Neural progenitor cell (in vitro differentiated cells): ENCODE measurements at regions not wholly inside any gene's neighbourhood (a gene's known extent, or its start where the extent isn't known, plus 50 kb on each side); places are given as distances from the start of the nearest gene placed in this dataset.

ENCODE experiments used
- DNase-seq: peaks from one replicate; pipeline ENCODE4 v3.0.0-alpha.2; 2016; ENCODE audit warnings: low spot score
- H2AFZ ChIP-seq: fragments of 200-600 bp; sonication (generic); replicated peaks from 2 replicates; pipeline ENCODE4 v1.6.1; 2016; ENCODE audit warnings: antibody characterized with exemption
- H3F3A ChIP-seq: fragments of 200-600 bp; sonication (generic); 2 replicates; pipeline ENCODE4 v1.6.1; 2016; ENCODE audit warnings: antibody characterized with exemption, low read depth
- H3K27ac ChIP-seq: fragments of 200-600 bp; sonication (generic); 2 replicates; pipeline ENCODE4 v1.5.1; 2016; ENCODE audit warnings: mild to moderate bottlenecking
- H3K27me3 ChIP-seq: fragments of 200-600 bp; sonication (generic); 2 replicates; pipeline ENCODE4 v1.6.1; 2016; ENCODE audit warnings: mild to moderate bottlenecking, moderate library complexity
- H3K36me3 ChIP-seq: fragments of 200-600 bp; sonication (generic); 2 replicates; pipeline ENCODE4 v1.5.1; 2016
- H3K4me1 ChIP-seq: fragments of 200-600 bp; sonication (generic); 2 replicates; pipeline ENCODE4 v1.6.1; 2016; ENCODE audit warnings: mixed run types
- H3K4me2 ChIP-seq: fragments of 200-600 bp; sonication (generic); 2 replicates; pipeline ENCODE4 v1.6.1; 2016
- H3K4me3 ChIP-seq: fragments of 200-600 bp; sonication (generic); 2 replicates; pipeline ENCODE4 v1.5.1; 2016
- H3K79me2 ChIP-seq: fragments of 200-600 bp; sonication (generic); 2 replicates; pipeline ENCODE4 v1.6.1; 2016; ENCODE audit warnings: low read depth
- H3K9ac ChIP-seq: fragments of 200-600 bp; sonication (generic); 2 replicates; pipeline ENCODE4 v1.6.1; 2016
- H3K9me3 ChIP-seq: fragments of 200-600 bp; sonication (generic); 2 replicates; pipeline ENCODE4 v1.5.1; 2016; ENCODE audit warnings: low read depth
- H4K20me1 ChIP-seq: fragments of 200-600 bp; sonication (generic); 2 replicates; pipeline ENCODE4 v1.6.1; 2016; ENCODE audit warnings: low read depth
- H3K27ac Mint-ChIP-seq: 3 replicates; pipeline ENCODE4 v1.8.0; 2021; ENCODE audit warnings: mixed read lengths
- H3K27me3 Mint-ChIP-seq: 2 replicates; pipeline ENCODE4 v1.8.0; 2022; ENCODE audit warnings: low read depth, mild to moderate bottlenecking, inconsistent platforms, moderate library complexity, mixed read lengths; ENCODE audit not compliant: insufficient read depth
- H3K36me3 Mint-ChIP-seq: 3 replicates; pipeline ENCODE4 v1.8.0; 2021; ENCODE audit warnings: mixed read lengths
- H3K4me1 Mint-ChIP-seq: 3 replicates; pipeline ENCODE4 v1.8.0; 2021; ENCODE audit warnings: mixed read lengths
- H3K4me3 Mint-ChIP-seq: 3 replicates; pipeline ENCODE4 v1.8.0; 2021; ENCODE audit warnings: mild to moderate bottlenecking, moderate library complexity, mixed read lengths
- H3K9me3 Mint-ChIP-seq: 3 replicates; pipeline ENCODE4 v1.8.0; 2020; ENCODE audit warnings: mixed read lengths
- CTCF ChIP-seq: fragments of 200-600 bp; sonication (generic); IDR thresholded peaks from 2 replicates; pipeline ENCODE4 v1.5.1; 2017; ENCODE audit warnings: antibody characterized with exemption, mild to moderate bottlenecking
- EZH2 ChIP-seq: fragments of 200-600 bp; sonication (generic); IDR thresholded peaks from 2 replicates; pipeline ENCODE4 v1.6.1; 2017; ENCODE audit warnings: antibody characterized with exemption, mild to moderate bottlenecking, moderate library complexity
- EZH2phosphoT487 ChIP-seq: fragments of 200-600 bp; sonication (generic); IDR thresholded peaks from 2 replicates; pipeline ENCODE4 v1.6.1; 2017; ENCODE audit warnings: antibody characterized with exemption

- Histone ChIP-seq H3K36me3 (no peaks in the 10 kb centered on the region), H3K4me1 (peaks cover 34% of the 10 kb centered on the region), H4K20me1 (no peaks in the 10 kb centered on the region), H3K79me2 (no peaks in the 10 kb centered on the region), H3K4me2 (no peak overlapping the region), H3K9me3 (no peaks in the 10 kb centered on the region), H3K9ac (no peak overlapping the region), H2AFZ (no peak overlapping the region), H3K4me3 (no peak overlapping the region), H3F3A (no peaks in the 10 kb centered on the region), H3K27me3 (no peaks in the 10 kb centered on the region), H3K27ac (no peak overlapping the region)
- Mint-ChIP-seq H3K4me3 (no peak overlapping the region), H3K4me1 (peaks cover 36% of the 10 kb centered on the region), H3K9me3 (peaks cover 2% of the 10 kb centered on the region), H3K27me3 (peaks cover 11% of the 10 kb centered on the region), H3K36me3 (peaks cover 2% of the 10 kb centered on the region), H3K27ac (no peak overlapping the region)
- TF ChIP-seq EZH2phosphoT487 (no peak), CTCF (no peak), EZH2 (no peak)
- no peak for DNase-seq
Measured at GRCh38 chr18:53755914-53756609, 468.4 kb downstream of the MBD2 start.

DNA sequence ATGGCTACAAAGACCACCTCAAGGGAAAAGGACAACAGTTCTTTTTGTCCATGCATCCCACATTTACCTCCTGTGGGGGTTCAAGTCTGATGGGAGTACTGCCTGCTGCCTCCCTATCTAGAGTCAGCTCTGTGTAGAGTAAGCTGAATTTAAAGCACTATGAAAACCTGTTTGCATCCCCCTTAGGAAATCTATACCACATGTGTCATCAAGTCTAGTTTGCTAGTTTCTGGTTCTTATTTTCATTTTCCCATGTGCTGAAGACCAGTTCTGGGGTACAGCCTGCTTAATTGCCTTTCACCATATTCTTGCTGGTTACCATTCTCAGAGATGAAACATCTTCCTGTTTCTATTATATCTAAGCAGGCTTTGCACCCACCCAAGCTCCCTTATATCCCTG is 470.3 kb downstream of the MBD2 start:
- Histone ChIP-seq H3F3A (no peaks in the 10 kb centered on the region), H3K36me3 (no peaks in the 10 kb centered on the region), H4K20me1 (no peaks in the 10 kb centered on the region), H3K9ac (no peak overlapping the region), H3K4me2 (peak overlapping the region; percentile 75), H2AFZ (no peak overlapping the region), H3K4me3 (peak overlapping the region; percentile 26), H3K4me1 (peaks cover 34% of the 10 kb centered on the region), H3K27me3 (no peaks in the 10 kb centered on the region), H3K27ac (no peak overlapping the region), H3K9me3 (no peaks in the 10 kb centered on the region), H3K79me2 (no peaks in the 10 kb centered on the region)
- H3K4me3 Mint-ChIP-seq: peak overlapping the region; percentile 26
- peaks cover 2% of the 10 kb centered on the region for H3K9me3 Mint-ChIP-seq
- TF ChIP-seq EZH2 (no peak), CTCF (no peak), EZH2phosphoT487 (no peak)
- H3K27ac Mint-ChIP-seq: peak overlapping the region; percentile 86
- peak; percentile 6 for DNase-seq
- peaks cover 2% of the 10 kb centered on the region for H3K36me3 Mint-ChIP-seq
- H3K27me3 Mint-ChIP-seq: peaks cover 8% of the 10 kb centered on the region
- H3K4me1 Mint-ChIP-seq: peaks cover 38% of the 10 kb centered on the region

DNA sequence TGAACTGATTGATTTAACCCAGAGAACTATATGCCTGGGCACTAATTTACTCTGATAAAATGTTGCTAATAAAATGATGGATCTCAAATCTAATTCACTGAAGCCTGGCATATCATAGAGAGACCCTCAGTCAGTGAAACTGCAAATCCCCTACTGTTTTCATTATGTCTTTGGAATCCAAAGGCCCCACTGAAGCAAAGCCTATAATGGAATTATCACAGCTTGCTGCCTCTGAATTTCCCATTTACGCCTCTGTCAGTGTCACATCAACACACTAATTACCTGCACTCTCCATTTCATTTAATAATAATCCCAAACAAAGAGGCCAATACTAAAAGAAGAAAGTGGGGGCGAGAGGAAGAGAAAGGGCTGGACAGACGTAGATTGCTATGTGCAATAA is 470.9 kb downstream of the MBD2 start:
- Histone ChIP-seq H3F3A (no peaks in the 10 kb centered on the region), H3K27ac (no peak overlapping the region), H4K20me1 (no peaks in the 10 kb centered on the region), H2AFZ (no peak overlapping the region), H3K27me3 (no peaks in the 10 kb centered on the region), H3K9ac (no peak overlapping the region), H3K9me3 (no peaks in the 10 kb centered on the region), H3K4me1 (peaks cover 34% of the 10 kb centered on the region), H3K79me2 (no peaks in the 10 kb centered on the region), H3K36me3 (no peaks in the 10 kb centered on the region), H3K4me3 (peak overlapping the region; percentile 26), H3K4me2 (peak overlapping the region; percentile 75)
- Mint-ChIP-seq H3K9me3 (peaks cover 2% of the 10 kb centered on the region), H3K4me1 (peaks cover 40% of the 10 kb centered on the region), H3K27ac (peak overlapping the region; percentile 84), H3K27me3 (peaks cover 8% of the 10 kb centered on the region), H3K4me3 (peak overlapping the region; percentile 39), H3K36me3 (peaks cover 2% of the 10 kb centered on the region)
- TF ChIP-seq EZH2phosphoT487: peak; percentile 86
- TF ChIP-seq EZH2: no peak
- DNase-seq: peak; percentile 71

DNA sequence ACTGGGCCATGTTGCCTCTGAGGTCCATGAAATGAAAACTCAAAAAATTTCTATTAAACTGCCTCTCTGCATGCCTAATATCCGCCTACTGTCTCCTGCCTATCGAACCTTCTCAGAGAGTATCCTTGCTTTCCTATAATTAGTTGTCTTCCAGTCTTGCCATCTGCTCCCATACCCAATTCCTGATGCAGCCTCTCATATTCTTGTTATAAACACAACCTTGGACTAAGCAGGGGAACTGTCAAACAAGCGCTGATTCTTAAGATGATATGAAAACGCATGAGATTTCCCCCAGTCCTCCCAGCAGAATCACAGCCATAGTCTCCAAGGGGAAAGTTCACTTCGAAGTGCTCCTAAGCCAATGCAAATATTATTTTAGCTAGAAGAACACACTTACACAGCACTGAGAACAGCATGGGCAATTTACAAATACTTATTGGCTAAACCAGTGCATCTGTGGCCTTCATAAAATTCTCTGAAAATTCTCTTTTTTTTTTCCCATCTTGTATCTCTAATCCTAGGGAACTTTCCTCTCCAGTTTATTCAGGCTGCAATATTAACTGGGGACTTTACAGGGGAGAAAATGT is 471.6 kb downstream of the MBD2 start:
- H3K4me1 ChIP-seq: peaks cover 34% of the 10 kb centered on the region
- no peak overlapping the region for H3K4me3 ChIP-seq
- H3K4me2 ChIP-seq: peak overlapping the region; percentile 75
- H3K27me3 ChIP-seq: no peaks in the 10 kb centered on the region
- H3K4me1 Mint-ChIP-seq: peaks cover 40% of the 10 kb centered on the region
- H3K9me3 ChIP-seq: no peaks in the 10 kb centered on the region
- TF ChIP-seq EZH2 (no peak), EZH2phosphoT487 (no peak), CTCF (no peak)
- peaks cover 2% of the 10 kb centered on the region for H3K36me3 Mint-ChIP-seq
- no peaks in the 10 kb centered on the region for H3F3A ChIP-seq
- DNase-seq: no peak
- no peak overlapping the region for H3K4me3 Mint-ChIP-seq
- no peak overlapping the region for H2AFZ ChIP-seq
- peaks cover 2% of the 10 kb centered on the region for H3K9me3 Mint-ChIP-seq
- no peak overlapping the region for H3K27ac ChIP-seq
- no peaks in the 10 kb centered on the region for H4K20me1 ChIP-seq
- peaks cover 8% of the 10 kb centered on the region for H3K27me3 Mint-ChIP-seq
- H3K36me3 ChIP-seq: no peaks in the 10 kb centered on the region
- peak overlapping the region; percentile 84 for H3K27ac Mint-ChIP-seq
- H3K9ac ChIP-seq: no peak overlapping the region
- no peaks in the 10 kb centered on the region for H3K79me2 ChIP-seq
